ENCODE measurements at regions not wholly inside any gene's neighbourhood (a gene's known extent, or its start where the extent isn't known, plus 50 kb on each side); places are given as distances from the start of the nearest gene placed in this dataset.
"Not testable (repeated sequence)": the region's sequence is repeated elsewhere in the genome, so short reads cannot be mapped to it uniquely, and the experiment has no call there.

GRCh38 chr16:86844695-86845094, 266.3 kb downstream of the FOXL1 start:
- no peak for DNase-seq

- no peak for DNase-seq
Measured at GRCh38 chr16:86846136-86846535, 267.8 kb downstream of the FOXL1 start.

GRCh38 chr16:86848821-86849220, 270.5 kb downstream of the FOXL1 start:
- no peak for DNase-seq

- DNase-seq, result no peak
Measured at GRCh38 chr16:86850670-86851069, 272.3 kb downstream of the FOXL1 start.

GRCh38 chr16:86852135-86852534, 273.8 kb downstream of the FOXL1 start:
- no peak for DNase-seq

- no peak for DNase-seq
Measured at GRCh38 chr16:86854058-86854621, 275.8 kb downstream of the FOXL1 start.

GRCh38 chr16:86854626-86855294, 276.4 kb downstream of the FOXL1 start:
- DNase-seq, result no peak

- DNase-seq, result no peak
Measured at GRCh38 chr16:86856946-86857586, 278.7 kb downstream of the FOXL1 start.

GRCh38 chr16:86857807-86858206, 279.5 kb downstream of the FOXL1 start:
- no peak for DNase-seq

GRCh38 chr16:86858501-86858900, 280.2 kb downstream of the FOXL1 start:
- DNase-seq, result no peak

GRCh38 chr16:86861270-86861858, 283.0 kb downstream of the FOXL1 start:
- not testable (repeated sequence) for DNase-seq

- DNase-seq, result no peak
Measured at GRCh38 chr16:86862595-86863280, 284.4 kb downstream of the FOXL1 start.

GRCh38 chr16:86863609-86864008, 285.3 kb downstream of the FOXL1 start:
- no peak for DNase-seq

GRCh38 chr16:86864586-86864985, 286.2 kb downstream of the FOXL1 start:
- DNase-seq, result no peak

- DNase-seq, result no peak
Measured at GRCh38 chr16:86865851-86866662, 287.7 kb downstream of the FOXL1 start.

- no peak for DNase-seq
Measured at GRCh38 chr16:86866986-86867722, 288.8 kb downstream of the FOXL1 start.

GRCh38 chr16:86868070-86868469, 289.7 kb downstream of the FOXL1 start:
- no peak for DNase-seq

GRCh38 chr16:86868786-86869185, 290.4 kb downstream of the FOXL1 start:
- DNase-seq, result no peak

- no peak for DNase-seq
Measured at GRCh38 chr16:86869288-86870022, 291.1 kb downstream of the FOXL1 start.

GRCh38 chr16:86870380-86870779, 292.0 kb downstream of the FOXL1 start:
- DNase-seq, result no peak

- DNase-seq, result no peak
Measured at GRCh38 chr16:86872131-86872530, 293.8 kb downstream of the FOXL1 start.
